Calu3 (cell line): ENCODE measurements at regions not wholly inside any gene's neighbourhood (a gene's known extent, or its start where the extent isn't known, plus 50 kb on each side); places are given as distances from the start of the nearest gene placed in this dataset.

Source experiments
- BruUV-seq: library from RNA; stranded (reverse); fragments of 400-500 nt; replicated peaks from 2 replicates; lab custom pipeline; 2021; lab: Mats Ljungman, UMichigan
- CTCF ChIA-PET: fragments of 300-600 bp; sonication (Branson Sonifier 250); formaldehyde crosslinking; loops from one replicate; lab custom pipeline; 2022; ENCODE audit warnings: antibody characterized with exemption; lab: Charles Lee
- DNase-seq: peaks from one replicate; pipeline ENCODE4 v3.0.0; 2022
- H3K27ac Mint-ChIP-seq: one replicate; pipeline ENCODE4 v1.8.0; 2022; ENCODE audit warnings: mixed read lengths; ENCODE audit not compliant: unreplicated experiment
- H3K27me3 Mint-ChIP-seq: one replicate; pipeline ENCODE4 v1.8.0; 2022; ENCODE audit warnings: mixed read lengths; ENCODE audit not compliant: unreplicated experiment
- H3K36me3 Mint-ChIP-seq: one replicate; pipeline ENCODE4 v1.8.0; 2022; ENCODE audit warnings: mild to moderate bottlenecking, moderate library complexity, mixed read lengths; ENCODE audit not compliant: insufficient read depth, unreplicated experiment
- H3K4me1 Mint-ChIP-seq: one replicate; pipeline ENCODE4 v1.8.0; 2022; ENCODE audit warnings: mild to moderate bottlenecking, low read depth, mixed read lengths; ENCODE audit not compliant: unreplicated experiment
- H3K4me3 Mint-ChIP-seq: one replicate; pipeline ENCODE4 v1.8.0; 2022; ENCODE audit warnings: mild to moderate bottlenecking, low read depth, moderate library complexity, mixed read lengths; ENCODE audit not compliant: unreplicated experiment
- H3K9me3 Mint-ChIP-seq: one replicate; pipeline ENCODE4 v1.8.0; 2022; ENCODE audit warnings: low read depth, mixed read lengths; ENCODE audit not compliant: unreplicated experiment
- intact Hi-C: fragments of 100-400 bp; cut with micrococcal nuclease; formaldehyde crosslinking; loops from one replicate; pipeline ENCODE4 v1.10.0; 2022; ENCODE audit not compliant: unreplicated experiment
- TF ChIP-seq, protein P1 (sequence below): fragments of 200-600 bp; IDR thresholded peaks from one replicate; pipeline ENCODE4 v1.8.0; 2022; ENCODE audit warnings: antibody characterized with exemption; ENCODE audit not compliant: unreplicated experiment

DNA sequence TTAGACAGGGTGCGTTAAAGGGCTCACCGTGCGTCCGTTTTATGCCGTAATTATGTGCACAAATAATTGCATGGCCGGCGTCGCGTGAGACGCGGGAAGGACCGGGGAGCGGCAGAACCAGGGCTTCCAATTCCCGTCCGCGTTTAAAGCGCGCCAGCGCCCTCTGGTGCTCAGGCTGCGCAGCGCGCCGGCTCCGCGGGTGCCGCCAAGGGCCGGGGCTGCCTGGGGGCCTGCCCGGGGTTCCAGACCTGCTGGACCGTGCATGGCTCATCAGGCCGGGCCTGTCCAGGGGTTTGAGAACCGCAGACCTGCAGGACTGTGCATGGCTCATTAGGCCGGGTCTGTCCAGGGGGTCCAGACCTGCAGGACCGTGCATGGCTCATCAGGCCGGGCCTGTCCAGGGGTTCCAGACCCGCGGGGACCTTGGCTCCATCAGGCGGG, 369.0 kb downstream of the THBS2 start:
- TF ChIP-seq, protein P1, sequence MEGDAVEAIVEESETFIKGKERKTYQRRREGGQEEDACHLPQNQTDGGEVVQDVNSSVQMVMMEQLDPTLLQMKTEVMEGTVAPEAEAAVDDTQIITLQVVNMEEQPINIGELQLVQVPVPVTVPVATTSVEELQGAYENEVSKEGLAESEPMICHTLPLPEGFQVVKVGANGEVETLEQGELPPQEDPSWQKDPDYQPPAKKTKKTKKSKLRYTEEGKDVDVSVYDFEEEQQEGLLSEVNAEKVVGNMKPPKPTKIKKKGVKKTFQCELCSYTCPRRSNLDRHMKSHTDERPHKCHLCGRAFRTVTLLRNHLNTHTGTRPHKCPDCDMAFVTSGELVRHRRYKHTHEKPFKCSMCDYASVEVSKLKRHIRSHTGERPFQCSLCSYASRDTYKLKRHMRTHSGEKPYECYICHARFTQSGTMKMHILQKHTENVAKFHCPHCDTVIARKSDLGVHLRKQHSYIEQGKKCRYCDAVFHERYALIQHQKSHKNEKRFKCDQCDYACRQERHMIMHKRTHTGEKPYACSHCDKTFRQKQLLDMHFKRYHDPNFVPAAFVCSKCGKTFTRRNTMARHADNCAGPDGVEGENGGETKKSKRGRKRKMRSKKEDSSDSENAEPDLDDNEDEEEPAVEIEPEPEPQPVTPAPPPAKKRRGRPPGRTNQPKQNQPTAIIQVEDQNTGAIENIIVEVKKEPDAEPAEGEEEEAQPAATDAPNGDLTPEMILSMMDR: peak; percentile 94
- intact Hi-C loops: loop anchor here (1.0 to 5.0 kb wide), 4 partner anchors 197 to 727 kb away; no protein-coding TSS in a partner anchor
- peak; percentile 87 for DNase-seq
- peaks cover 21% of the 10 kb centered on the region for H3K4me1 Mint-ChIP-seq
- H3K4me3 Mint-ChIP-seq: no peak overlapping the region
- H3K27ac Mint-ChIP-seq: peak overlapping the region; percentile 55
- no peaks in the 10 kb centered on the region for H3K9me3 Mint-ChIP-seq
- peaks cover 14% of the 10 kb centered on the region for H3K36me3 Mint-ChIP-seq
- CTCF ChIA-PET: interaction anchor here (2.0 kb wide), 1 partner anchor 515 kb away, joined by 7 read pairs; no protein-coding TSS in a partner anchor
- BruUV-seq: no TSS peak
- no peaks in the 10 kb centered on the region for H3K27me3 Mint-ChIP-seq

DNA sequence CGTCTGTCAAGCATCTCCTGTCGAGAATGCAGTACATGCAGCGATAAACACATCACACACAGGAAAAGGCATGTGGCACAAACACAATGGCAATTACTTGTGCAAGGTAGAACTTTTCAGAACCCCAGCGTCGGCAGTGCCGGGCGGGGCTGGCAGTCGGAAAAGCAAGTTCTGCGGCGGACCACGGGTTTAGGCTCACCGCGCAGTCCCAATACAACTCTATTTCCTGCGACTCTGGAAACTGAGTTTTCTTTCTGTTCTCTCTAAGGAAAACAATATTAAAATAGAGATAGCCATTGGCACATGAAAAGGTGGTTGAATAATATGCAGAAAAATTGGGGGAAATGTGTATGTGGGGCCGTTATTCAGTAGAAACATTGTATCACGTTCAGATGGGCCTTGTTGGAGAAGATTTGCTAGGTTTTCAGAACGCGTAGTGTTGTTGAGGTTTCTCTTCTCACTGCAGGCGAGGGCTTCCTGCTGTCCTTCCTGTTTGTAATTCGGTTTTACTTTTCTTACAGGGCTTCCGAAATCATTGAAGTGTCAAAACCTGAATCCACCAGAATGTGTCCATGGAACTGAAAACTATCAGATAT, 369.5 kb downstream of the THBS2 start:
- BruUV-seq: no TSS peak
- Mint-ChIP-seq H3K4me1 (peaks cover 20% of the 10 kb centered on the region), H3K36me3 (peaks cover 14% of the 10 kb centered on the region), H3K27ac (peak overlapping the region; percentile 55), H3K27me3 (no peaks in the 10 kb centered on the region), H3K4me3 (no peak overlapping the region), H3K9me3 (no peaks in the 10 kb centered on the region)
- TF ChIP-seq, protein P1: no peak
- CTCF ChIA-PET: no interaction called here
- no peak for DNase-seq
- intact Hi-C loops: loop anchor here (1.0 to 5.0 kb wide), 3 partner anchors 267 to 727 kb away; no protein-coding TSS in a partner anchor

DNA sequence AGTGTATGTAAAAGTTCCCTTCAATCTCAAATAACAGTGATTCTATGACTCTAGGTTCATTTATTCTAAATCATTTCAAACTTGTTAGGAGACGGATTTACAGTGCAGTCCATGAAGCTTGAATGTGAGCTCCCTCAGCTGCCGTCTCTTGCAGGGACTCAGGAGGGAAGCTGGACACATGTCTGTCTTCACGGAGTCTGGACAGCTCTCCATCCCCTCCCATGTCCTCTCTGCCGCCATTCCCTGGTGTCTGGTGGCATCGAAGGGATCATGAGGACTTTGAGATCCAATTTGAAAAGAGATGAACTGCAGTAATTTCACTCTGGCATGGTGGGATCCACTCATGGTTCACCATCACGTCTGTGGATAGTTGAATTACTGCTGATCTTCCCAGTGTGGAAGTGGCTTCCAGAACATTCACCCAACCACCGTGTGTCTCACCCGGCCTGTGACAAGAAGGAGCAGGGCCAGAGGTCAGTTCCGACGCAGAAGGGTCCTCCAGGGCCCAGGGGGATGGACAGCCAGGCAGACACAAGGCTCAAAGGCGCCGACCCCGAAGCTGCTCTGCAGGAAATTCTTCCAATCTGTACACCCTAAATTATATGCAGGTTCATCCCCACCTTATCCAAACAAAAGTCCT, 370.1 kb downstream of the THBS2 start:
- H3K27ac Mint-ChIP-seq: no peak overlapping the region
- H3K9me3 Mint-ChIP-seq: no peaks in the 10 kb centered on the region
- CTCF ChIA-PET: no interaction called here
- H3K4me1 Mint-ChIP-seq: peaks cover 14% of the 10 kb centered on the region
- TF ChIP-seq, protein P1: no peak
- no peak for DNase-seq
- intact Hi-C loops: loop anchor here (1.0 to 5.0 kb wide), 3 partner anchors 266 to 726 kb away; no protein-coding TSS in a partner anchor
- no peaks in the 10 kb centered on the region for H3K27me3 Mint-ChIP-seq
- H3K36me3 Mint-ChIP-seq: peaks cover 14% of the 10 kb centered on the region
- no peak overlapping the region for H3K4me3 Mint-ChIP-seq
- no TSS peak for BruUV-seq

DNA sequence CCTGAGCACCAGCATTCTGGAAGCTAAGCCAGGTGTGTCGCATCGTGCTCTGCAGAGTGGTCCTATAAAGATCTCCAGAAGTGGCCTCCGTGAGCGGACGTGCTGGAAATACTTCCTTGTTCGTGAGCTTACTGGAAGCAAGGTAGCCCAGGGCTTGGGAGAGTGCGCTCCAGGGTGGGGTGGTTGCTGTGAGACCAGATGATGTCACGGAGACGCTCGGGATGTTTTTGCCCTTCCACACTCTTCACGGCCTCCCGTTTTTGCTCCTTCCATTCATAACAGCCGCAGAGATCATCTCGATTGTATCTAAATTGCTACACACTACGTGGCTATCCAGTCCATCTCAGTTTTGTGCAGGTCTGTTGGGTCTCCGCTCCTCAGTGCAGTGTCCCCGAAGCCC, 373.4 kb downstream of the THBS2 start:
- no peak for DNase-seq
- Mint-ChIP-seq H3K4me1 (peaks cover 13% of the 10 kb centered on the region), H3K9me3 (no peaks in the 10 kb centered on the region), H3K4me3 (no peak overlapping the region), H3K27me3 (no peaks in the 10 kb centered on the region), H3K27ac (no peak overlapping the region), H3K36me3 (peaks cover 8% of the 10 kb centered on the region)
- intact Hi-C loops: loop anchor here (5.0 kb wide), 1 partner anchor 723 kb away; no protein-coding TSS in a partner anchor
- CTCF ChIA-PET: interaction anchor here (1.2 to 1.6 kb wide), 2 partner anchors 274 to 510 kb away, joined by 4 to 6 read pairs; no protein-coding TSS in a partner anchor
- TF ChIP-seq, protein P1: no peak
- BruUV-seq: no TSS peak
